ENCODE measurements at regions not wholly inside any gene's neighbourhood (a gene's known extent, or its start where the extent isn't known, plus 50 kb on each side); places are given as distances from the start of the nearest gene placed in this dataset.

DNA sequence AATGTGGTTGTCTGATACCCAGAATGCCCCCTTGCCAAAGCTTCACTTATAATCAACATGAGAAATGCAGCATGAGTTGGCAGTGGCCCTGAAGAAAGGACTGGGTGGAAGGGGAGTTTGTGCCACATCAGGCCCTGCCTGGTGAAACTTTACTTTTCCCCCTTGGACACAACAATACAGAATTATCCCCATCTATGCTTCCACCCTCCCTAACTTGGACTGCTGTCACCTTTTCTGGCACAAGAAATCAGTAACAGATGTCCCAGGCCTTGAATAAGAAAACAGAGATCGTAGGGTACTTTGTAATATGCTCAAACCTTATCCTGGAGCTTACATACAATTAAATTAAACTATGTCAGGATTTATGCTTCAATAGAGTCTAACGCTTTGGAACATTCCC lies 128.9 kb upstream of the SATB2 start:
- TF ChIP-seq, protein P1, sequence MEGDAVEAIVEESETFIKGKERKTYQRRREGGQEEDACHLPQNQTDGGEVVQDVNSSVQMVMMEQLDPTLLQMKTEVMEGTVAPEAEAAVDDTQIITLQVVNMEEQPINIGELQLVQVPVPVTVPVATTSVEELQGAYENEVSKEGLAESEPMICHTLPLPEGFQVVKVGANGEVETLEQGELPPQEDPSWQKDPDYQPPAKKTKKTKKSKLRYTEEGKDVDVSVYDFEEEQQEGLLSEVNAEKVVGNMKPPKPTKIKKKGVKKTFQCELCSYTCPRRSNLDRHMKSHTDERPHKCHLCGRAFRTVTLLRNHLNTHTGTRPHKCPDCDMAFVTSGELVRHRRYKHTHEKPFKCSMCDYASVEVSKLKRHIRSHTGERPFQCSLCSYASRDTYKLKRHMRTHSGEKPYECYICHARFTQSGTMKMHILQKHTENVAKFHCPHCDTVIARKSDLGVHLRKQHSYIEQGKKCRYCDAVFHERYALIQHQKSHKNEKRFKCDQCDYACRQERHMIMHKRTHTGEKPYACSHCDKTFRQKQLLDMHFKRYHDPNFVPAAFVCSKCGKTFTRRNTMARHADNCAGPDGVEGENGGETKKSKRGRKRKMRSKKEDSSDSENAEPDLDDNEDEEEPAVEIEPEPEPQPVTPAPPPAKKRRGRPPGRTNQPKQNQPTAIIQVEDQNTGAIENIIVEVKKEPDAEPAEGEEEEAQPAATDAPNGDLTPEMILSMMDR (IDR thresholded peaks at IDR 0.05; ENCODE audit: insufficient read depth, low read length, poor library complexity, severe bottlenecking), result no peak
- TF ChIP-seq EZH2phosphoT487 (conservative IDR thresholded peaks at IDR 0.05; ENCODE audit: low read length), result no peak

Data from SU-DHL-6 (cell line).